ENCODE measurements at regions not wholly inside any gene's neighbourhood (a gene's known extent, or its start where the extent isn't known, plus 50 kb on each side); places are given as distances from the start of the nearest gene placed in this dataset.

GRCh38 chr2:146621656-146622055 is 1223.2 kb upstream of the ACVR2A start:
- CTCF ChIA-PET = no interaction called here
- H3K27me3 Mint-ChIP-seq (ENCODE audit: insufficient read depth, unreplicated experiment) = no peaks in the 10 kb centered on the region
- peaks cover 4% of the 10 kb centered on the region for H3K4me1 Mint-ChIP-seq (ENCODE audit: insufficient read depth, unreplicated experiment)
- H3K9me3 Mint-ChIP-seq (ENCODE audit: unreplicated experiment) = peaks cover under 1% of the 10 kb centered on the region
- no peak overlapping the region for H3K4me3 Mint-ChIP-seq (ENCODE audit: unreplicated experiment)
- no peak overlapping the region for H3K27ac Mint-ChIP-seq (ENCODE audit: low read depth, unreplicated experiment)
- no peak for TF ChIP-seq CTCF (IDR thresholded peaks at IDR 0.05; ENCODE audit: unreplicated experiment)
- intact Hi-C loops (cut with micrococcal nuclease) = no loop called here
- no peaks in the 10 kb centered on the region for H3K36me3 Mint-ChIP-seq (ENCODE audit: insufficient read depth, unreplicated experiment)
- POLR2A ChIA-PET = no interaction called here
- no TSS peak for BruUV-seq (replicated peaks)
- DNase-seq (ENCODE audit: unreplicated experiment) = no peak

- POLR2A ChIA-PET = no interaction called here
- no TSS peak for BruUV-seq (replicated peaks)
- intact Hi-C loops (cut with micrococcal nuclease) = no loop called here
- H3K4me3 Mint-ChIP-seq (ENCODE audit: unreplicated experiment) = no peak overlapping the region
- no peaks in the 10 kb centered on the region for H3K4me1 Mint-ChIP-seq (ENCODE audit: insufficient read depth, unreplicated experiment)
- H3K36me3 Mint-ChIP-seq (ENCODE audit: insufficient read depth, unreplicated experiment) = no peaks in the 10 kb centered on the region
- no peak for TF ChIP-seq CTCF (IDR thresholded peaks at IDR 0.05; ENCODE audit: unreplicated experiment)
- H3K27ac Mint-ChIP-seq (ENCODE audit: low read depth, unreplicated experiment) = no peak overlapping the region
- DNase-seq (ENCODE audit: unreplicated experiment) = no peak
- no peaks in the 10 kb centered on the region for H3K27me3 Mint-ChIP-seq (ENCODE audit: insufficient read depth, unreplicated experiment)
- CTCF ChIA-PET = no interaction called here
- H3K9me3 Mint-ChIP-seq (ENCODE audit: unreplicated experiment) = peaks cover 8% of the 10 kb centered on the region
Observed at GRCh38 chr2:146615778-146616177, 1229.1 kb upstream of the ACVR2A start.

- ChIA-PET POLR2A (no interaction called here), CTCF (no interaction called here)
- no peak for TF ChIP-seq CTCF (IDR thresholded peaks at IDR 0.05; ENCODE audit: unreplicated experiment)
- no TSS peak for BruUV-seq (replicated peaks)
- Mint-ChIP-seq H3K9me3 (ENCODE audit: unreplicated experiment) (no peaks in the 10 kb centered on the region), H3K27me3 (ENCODE audit: insufficient read depth, unreplicated experiment) (no peaks in the 10 kb centered on the region), H3K27ac (ENCODE audit: low read depth, unreplicated experiment) (no peak overlapping the region), H3K4me1 (ENCODE audit: insufficient read depth, unreplicated experiment) (no peaks in the 10 kb centered on the region), H3K36me3 (ENCODE audit: insufficient read depth, unreplicated experiment) (no peaks in the 10 kb centered on the region), H3K4me3 (ENCODE audit: unreplicated experiment) (no peak overlapping the region)
- DNase-seq (ENCODE audit: unreplicated experiment) = no peak
- intact Hi-C loops (cut with micrococcal nuclease) = no loop called here
Observed at GRCh38 chr2:146608490-146608889, 1236.3 kb upstream of the ACVR2A start.

GRCh38 chr2:146604521-146604920 is 1240.3 kb upstream of the ACVR2A start:
- Mint-ChIP-seq H3K36me3 (ENCODE audit: insufficient read depth, unreplicated experiment) (no peaks in the 10 kb centered on the region), H3K27ac (ENCODE audit: low read depth, unreplicated experiment) (no peak overlapping the region), H3K4me1 (ENCODE audit: insufficient read depth, unreplicated experiment) (peaks cover 13% of the 10 kb centered on the region), H3K27me3 (ENCODE audit: insufficient read depth, unreplicated experiment) (no peaks in the 10 kb centered on the region), H3K9me3 (ENCODE audit: unreplicated experiment) (no peaks in the 10 kb centered on the region), H3K4me3 (ENCODE audit: unreplicated experiment) (no peak overlapping the region)
- ChIA-PET POLR2A (interaction anchor here (0.5 kb wide), 1 partner anchor 30 kb away, joined by 3 read pairs; no protein-coding TSS in a partner anchor), CTCF (no interaction called here)
- no TSS peak for BruUV-seq (replicated peaks)
- TF ChIP-seq CTCF (IDR thresholded peaks at IDR 0.05; ENCODE audit: unreplicated experiment) = no peak
- intact Hi-C loops (cut with micrococcal nuclease) = no loop called here
- DNase-seq (ENCODE audit: unreplicated experiment) = no peak

All from MCF 10A (cell line).